ENCODE measurements at regions not wholly inside any gene's neighbourhood (a gene's known extent, or its start where the extent isn't known, plus 50 kb on each side); places are given as distances from the start of the nearest gene placed in this dataset.

DNA sequence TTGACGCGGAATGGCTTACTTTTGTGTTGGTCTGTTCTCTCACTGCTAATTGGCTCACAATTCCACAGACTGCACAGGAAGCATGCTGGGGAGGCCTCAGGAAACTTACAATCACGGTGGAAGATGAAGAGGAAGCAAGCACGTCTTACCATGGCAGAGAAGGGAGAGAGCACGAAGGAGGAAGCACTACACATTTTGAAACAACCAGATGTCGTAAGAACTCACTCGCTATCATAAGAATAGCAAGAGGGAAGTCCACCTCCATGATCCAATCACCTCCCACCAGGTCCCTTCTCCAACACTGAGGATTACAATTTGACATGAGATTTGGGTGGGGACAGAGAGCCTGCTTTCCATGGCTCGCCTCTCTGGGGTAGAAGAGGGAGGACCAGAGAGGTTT lies 106.2 kb downstream of the KCNF1 start:
- no peak for TF ChIP-seq EZH2phosphoT487 (IDR thresholded peaks at IDR 0.05; ENCODE audit: borderline replicate concordance, low read length)
- TF ChIP-seq, protein P1, sequence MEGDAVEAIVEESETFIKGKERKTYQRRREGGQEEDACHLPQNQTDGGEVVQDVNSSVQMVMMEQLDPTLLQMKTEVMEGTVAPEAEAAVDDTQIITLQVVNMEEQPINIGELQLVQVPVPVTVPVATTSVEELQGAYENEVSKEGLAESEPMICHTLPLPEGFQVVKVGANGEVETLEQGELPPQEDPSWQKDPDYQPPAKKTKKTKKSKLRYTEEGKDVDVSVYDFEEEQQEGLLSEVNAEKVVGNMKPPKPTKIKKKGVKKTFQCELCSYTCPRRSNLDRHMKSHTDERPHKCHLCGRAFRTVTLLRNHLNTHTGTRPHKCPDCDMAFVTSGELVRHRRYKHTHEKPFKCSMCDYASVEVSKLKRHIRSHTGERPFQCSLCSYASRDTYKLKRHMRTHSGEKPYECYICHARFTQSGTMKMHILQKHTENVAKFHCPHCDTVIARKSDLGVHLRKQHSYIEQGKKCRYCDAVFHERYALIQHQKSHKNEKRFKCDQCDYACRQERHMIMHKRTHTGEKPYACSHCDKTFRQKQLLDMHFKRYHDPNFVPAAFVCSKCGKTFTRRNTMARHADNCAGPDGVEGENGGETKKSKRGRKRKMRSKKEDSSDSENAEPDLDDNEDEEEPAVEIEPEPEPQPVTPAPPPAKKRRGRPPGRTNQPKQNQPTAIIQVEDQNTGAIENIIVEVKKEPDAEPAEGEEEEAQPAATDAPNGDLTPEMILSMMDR (IDR thresholded peaks at IDR 0.05; ENCODE audit: low read depth, low read length, poor library complexity, severe bottlenecking) = no peak
- Histone ChIP-seq H3K27ac (ENCODE audit: low read depth, low read length) (no peak overlapping the region), H3K4me2 (ENCODE audit: low read length) (no peak overlapping the region), H3K27me3 (ENCODE audit: control insufficient read depth, low read length) (peaks cover 19% of the 10 kb centered on the region), H3F3A (ENCODE audit: control insufficient read depth, insufficient read depth) (no peaks in the 10 kb centered on the region), H3K4me1 (ENCODE audit: control insufficient read depth, low read length) (no peaks in the 10 kb centered on the region), H3K79me2 (ENCODE audit: control insufficient read depth, low read length) (no peaks in the 10 kb centered on the region), H4K20me1 (ENCODE audit: control insufficient read depth, insufficient read depth, low read depth, low read length) (no peaks in the 10 kb centered on the region), H3K4me3 (ENCODE audit: low read length) (no peak overlapping the region), H3K36me3 (ENCODE audit: control insufficient read depth, low read length) (no peaks in the 10 kb centered on the region), H3K9me2 (replicated peaks; ENCODE audit: control insufficient read depth, low read length) (no peaks in the 10 kb centered on the region), H3K9me3 (ENCODE audit: control insufficient read depth, insufficient read depth, low read length) (no peaks in the 10 kb centered on the region)

DNA sequence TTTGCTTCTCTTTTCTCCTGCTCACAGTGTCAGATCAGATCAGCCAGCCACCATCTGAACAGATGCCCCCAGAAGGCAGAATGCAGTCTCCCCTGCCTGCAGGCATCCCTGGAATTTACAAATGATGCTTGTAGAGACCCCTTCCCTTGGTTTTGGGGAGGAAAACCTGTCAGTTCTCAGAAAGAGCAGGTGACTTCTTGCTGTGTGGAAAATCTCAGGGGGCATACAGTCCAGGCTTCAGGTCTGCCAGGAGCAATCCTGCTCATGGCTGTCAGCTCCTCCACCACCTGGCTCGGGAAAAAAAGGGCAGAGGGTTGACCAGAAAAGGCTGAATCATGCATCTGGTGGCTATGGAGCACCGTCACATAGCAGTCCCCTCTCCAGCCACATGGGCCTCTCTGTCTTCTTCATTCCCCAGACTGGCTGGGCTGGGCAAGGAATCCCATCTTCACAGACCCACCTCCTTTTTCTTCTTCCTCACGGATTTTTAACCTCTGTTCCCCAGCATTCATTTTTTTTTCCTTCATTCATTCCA lies 107.0 kb downstream of the KCNF1 start:
- H3K79me2 ChIP-seq (ENCODE audit: control insufficient read depth, low read length) = no peaks in the 10 kb centered on the region
- no peak overlapping the region for H3K4me2 ChIP-seq (ENCODE audit: low read length)
- no peaks in the 10 kb centered on the region for H3K36me3 ChIP-seq (ENCODE audit: control insufficient read depth, low read length)
- H3K4me1 ChIP-seq (ENCODE audit: control insufficient read depth, low read length) = no peaks in the 10 kb centered on the region
- TF ChIP-seq, protein P1 (IDR thresholded peaks at IDR 0.05; ENCODE audit: low read depth, low read length, poor library complexity, severe bottlenecking) = no peak
- no peak for TF ChIP-seq EZH2phosphoT487 (IDR thresholded peaks at IDR 0.05; ENCODE audit: borderline replicate concordance, low read length)
- no peak overlapping the region for H3K27ac ChIP-seq (ENCODE audit: low read depth, low read length)
- H4K20me1 ChIP-seq (ENCODE audit: control insufficient read depth, insufficient read depth, low read depth, low read length) = no peaks in the 10 kb centered on the region
- H3K9me3 ChIP-seq (ENCODE audit: control insufficient read depth, insufficient read depth, low read length) = no peaks in the 10 kb centered on the region
- H3K9me2 ChIP-seq (replicated peaks; ENCODE audit: control insufficient read depth, low read length) = no peaks in the 10 kb centered on the region
- H3K4me3 ChIP-seq (ENCODE audit: low read length) = no peak overlapping the region
- H3F3A ChIP-seq (ENCODE audit: control insufficient read depth, insufficient read depth) = no peaks in the 10 kb centered on the region
- peaks cover 19% of the 10 kb centered on the region for H3K27me3 ChIP-seq (ENCODE audit: control insufficient read depth, low read length)

- Histone ChIP-seq H3K27me3 (ENCODE audit: control insufficient read depth, low read length) (peaks cover 19% of the 10 kb centered on the region), H3K4me2 (ENCODE audit: low read length) (no peak overlapping the region), H3K4me3 (ENCODE audit: low read length) (no peak overlapping the region), H3K9me2 (replicated peaks; ENCODE audit: control insufficient read depth, low read length) (no peaks in the 10 kb centered on the region), H3K36me3 (ENCODE audit: control insufficient read depth, low read length) (no peaks in the 10 kb centered on the region), H4K20me1 (ENCODE audit: control insufficient read depth, insufficient read depth, low read depth, low read length) (no peaks in the 10 kb centered on the region), H3K4me1 (ENCODE audit: control insufficient read depth, low read length) (no peaks in the 10 kb centered on the region), H3K79me2 (ENCODE audit: control insufficient read depth, low read length) (no peaks in the 10 kb centered on the region), H3K27ac (ENCODE audit: low read depth, low read length) (no peak overlapping the region), H3F3A (ENCODE audit: control insufficient read depth, insufficient read depth) (no peaks in the 10 kb centered on the region), H3K9me3 (ENCODE audit: control insufficient read depth, insufficient read depth, low read length) (no peaks in the 10 kb centered on the region)
- TF ChIP-seq, protein P1 (IDR thresholded peaks at IDR 0.05; ENCODE audit: low read depth, low read length, poor library complexity, severe bottlenecking) = no peak
- no peak for TF ChIP-seq EZH2phosphoT487 (IDR thresholded peaks at IDR 0.05; ENCODE audit: borderline replicate concordance, low read length)
Measured at GRCh38 chr2:11019614-11020013, 107.9 kb downstream of the KCNF1 start.
